ENCODE measurements at regions not wholly inside any gene's neighbourhood (a gene's known extent, or its start where the extent isn't known, plus 50 kb on each side); places are given as distances from the start of the nearest gene placed in this dataset.
A peak's percentile ranks its signal among the peaks of the same experiment; 100 is the strongest.

GRCh38 chr2:7278984-7279383, 361.8 kb downstream of the RNF144A start:
- no peak overlapping the region for H4K8ac ChIP-seq (ENCODE audit: low read depth, low read length)
- no peak overlapping the region for H3K9ac ChIP-seq (ENCODE audit: low read depth, low read length, poor library complexity)
- no peak overlapping the region for H3K4me2 ChIP-seq (ENCODE audit: insufficient read depth, low read length, poor library complexity, severe bottlenecking)
- H3K36me3 ChIP-seq (replicated peaks in 1 of 2; ENCODE audit: control insufficient read depth in 2 of 2, insufficient read depth in 2 of 2, low read length in 2 of 2), result no peaks in the 10 kb centered on the region
- no peak overlapping the region for H3K23ac ChIP-seq (ENCODE audit: low read depth, low read length, poor library complexity)
- no peaks in the 10 kb centered on the region for H3K9me3 ChIP-seq (replicated peaks in 1 of 2; ENCODE audit: control insufficient read depth in 2 of 2, insufficient read depth in 1 of 2, low read depth in 1 of 2, low read length in 2 of 2)
- H3K4ac ChIP-seq (ENCODE audit: low read length), result no peak overlapping the region
- H2AFZ ChIP-seq (ENCODE audit: low read length), result no peak overlapping the region
- H2BK15ac ChIP-seq (ENCODE audit: low read length), result no peak overlapping the region
- no peak overlapping the region for H3K18ac ChIP-seq (ENCODE audit: low read length)
- no peak overlapping the region for H4K91ac ChIP-seq (ENCODE audit: low read depth, low read length, poor library complexity)
- no peak overlapping the region for H2BK120ac ChIP-seq (ENCODE audit: low read depth, low read length)
- H2BK5ac ChIP-seq (ENCODE audit: low read length), result no peak overlapping the region
- no peak for DNase-seq (ENCODE audit: low spot score)
- H3K14ac ChIP-seq (ENCODE audit: low read length), result no peak overlapping the region
- H3K4me3 ChIP-seq (ENCODE audit: low read length in 2 of 2), result no peak overlapping the region
- no peaks in the 10 kb centered on the region for H3K79me1 ChIP-seq (ENCODE audit: low read depth, low read length)
- peaks cover 3 to 6% of the 10 kb centered on the region in 2 donors for H3K4me1 ChIP-seq (ENCODE audit: control insufficient read depth in 2 of 2, insufficient read depth in 1 of 2, low read depth in 1 of 2, low read length in 2 of 2)
- no peak overlapping the region for H3K27ac ChIP-seq (replicated peaks; ENCODE audit: low read length)
- no peaks in the 10 kb centered on the region for H3K27me3 ChIP-seq (ENCODE audit: control insufficient read depth in 3 of 3, insufficient read depth in 3 of 3, low read depth in 1 of 3, low read length in 3 of 3)
- H2AK5ac ChIP-seq (ENCODE audit: low read depth, low read length), result no peak overlapping the region
- no peak overlapping the region for H2BK12ac ChIP-seq (ENCODE audit: low read length)

GRCh38 chr2:7279421-7279949, 362.3 kb downstream of the RNF144A start:
- Histone ChIP-seq H3K36me3 (replicated peaks in 1 of 2; ENCODE audit: control insufficient read depth in 2 of 2, insufficient read depth in 2 of 2, low read length in 2 of 2) (no peaks in the 10 kb centered on the region), H3K23ac (ENCODE audit: low read depth, low read length, poor library complexity) (no peak overlapping the region), H3K9me3 (replicated peaks in 1 of 2; ENCODE audit: control insufficient read depth in 2 of 2, insufficient read depth in 1 of 2, low read depth in 1 of 2, low read length in 2 of 2) (no peaks in the 10 kb centered on the region), H2BK12ac (ENCODE audit: low read length) (no peak overlapping the region), H2AFZ (ENCODE audit: low read length) (no peak overlapping the region), H3K18ac (ENCODE audit: low read length) (no peak overlapping the region), H4K91ac (ENCODE audit: low read depth, low read length, poor library complexity) (no peak overlapping the region), H2BK15ac (ENCODE audit: low read length) (no peak overlapping the region), H3K9ac (ENCODE audit: low read depth, low read length, poor library complexity) (no peak overlapping the region), H3K4ac (ENCODE audit: low read length) (no peak overlapping the region), H2BK120ac (ENCODE audit: low read depth, low read length) (no peak overlapping the region), H3K4me2 (ENCODE audit: insufficient read depth, low read length, poor library complexity, severe bottlenecking) (no peak overlapping the region), H3K79me1 (ENCODE audit: low read depth, low read length) (no peaks in the 10 kb centered on the region), H4K8ac (ENCODE audit: low read depth, low read length) (no peak overlapping the region), H3K27me3 (ENCODE audit: control insufficient read depth in 3 of 3, insufficient read depth in 3 of 3, low read depth in 1 of 3, low read length in 3 of 3) (no peaks in the 10 kb centered on the region), H3K27ac (replicated peaks; ENCODE audit: low read length) (no peak overlapping the region), H3K4me1 (ENCODE audit: control insufficient read depth in 2 of 2, insufficient read depth in 1 of 2, low read depth in 1 of 2, low read length in 2 of 2) (peaks cover 3 to 6% of the 10 kb centered on the region in 2 donors), H3K4me3 (ENCODE audit: low read length in 2 of 2) (no peak overlapping the region), H2BK5ac (ENCODE audit: low read length) (no peak overlapping the region), H3K14ac (ENCODE audit: low read length) (no peak overlapping the region), H2AK5ac (ENCODE audit: low read depth, low read length) (no peak overlapping the region)
- no peak for DNase-seq (ENCODE audit: low spot score)
- WGBS, 2 donors (ENCODE audit: extremely low coverage in 2 of 2, insufficient read length in 2 of 2, insufficient replicate concordance in 1 of 2), result no CpG with 5 or more reads among the region's 7 CpGs

GRCh38 chr2:7280790-7281189, 363.6 kb downstream of the RNF144A start:
- H2BK120ac ChIP-seq (ENCODE audit: low read depth, low read length), result no peak overlapping the region
- H3K4me2 ChIP-seq (ENCODE audit: insufficient read depth, low read length, poor library complexity, severe bottlenecking), result no peak overlapping the region
- H2AK5ac ChIP-seq (ENCODE audit: low read depth, low read length), result no peak overlapping the region
- no peak overlapping the region for H3K23ac ChIP-seq (ENCODE audit: low read depth, low read length, poor library complexity)
- no CpG with 5 or more reads among the region's 3 CpGs for WGBS, 2 donors (ENCODE audit: extremely low coverage in 2 of 2, insufficient read length in 2 of 2, insufficient replicate concordance in 1 of 2)
- H3K27me3 ChIP-seq (ENCODE audit: control insufficient read depth in 3 of 3, insufficient read depth in 3 of 3, low read depth in 1 of 3, low read length in 3 of 3), result no peaks in the 10 kb centered on the region
- no peak overlapping the region for H3K4me3 ChIP-seq (ENCODE audit: low read length in 2 of 2)
- H2AFZ ChIP-seq (ENCODE audit: low read length), result no peak overlapping the region
- H3K4ac ChIP-seq (ENCODE audit: low read length), result no peak overlapping the region
- peaks cover 3 to 10% of the 10 kb centered on the region in 2 donors for H3K4me1 ChIP-seq (ENCODE audit: control insufficient read depth in 2 of 2, insufficient read depth in 1 of 2, low read depth in 1 of 2, low read length in 2 of 2)
- H3K14ac ChIP-seq (ENCODE audit: low read length), result no peak overlapping the region
- no peak for DNase-seq (ENCODE audit: low spot score)
- H2BK12ac ChIP-seq (ENCODE audit: low read length), result no peak overlapping the region
- no peak overlapping the region for H2BK5ac ChIP-seq (ENCODE audit: low read length)
- no peak overlapping the region for H4K91ac ChIP-seq (ENCODE audit: low read depth, low read length, poor library complexity)
- no peaks in the 10 kb centered on the region for H3K79me1 ChIP-seq (ENCODE audit: low read depth, low read length)
- H2BK15ac ChIP-seq (ENCODE audit: low read length), result no peak overlapping the region
- H3K36me3 ChIP-seq (replicated peaks in 1 of 2; ENCODE audit: control insufficient read depth in 2 of 2, insufficient read depth in 2 of 2, low read length in 2 of 2), result no peaks in the 10 kb centered on the region
- H3K18ac ChIP-seq (ENCODE audit: low read length), result no peak overlapping the region
- H3K9ac ChIP-seq (ENCODE audit: low read depth, low read length, poor library complexity), result no peak overlapping the region
- no peak overlapping the region for H4K8ac ChIP-seq (ENCODE audit: low read depth, low read length)
- H3K9me3 ChIP-seq (replicated peaks in 1 of 2; ENCODE audit: control insufficient read depth in 2 of 2, insufficient read depth in 1 of 2, low read depth in 1 of 2, low read length in 2 of 2), result no peaks in the 10 kb centered on the region
- no peak overlapping the region for H3K27ac ChIP-seq (replicated peaks; ENCODE audit: low read length)

- no CpG with 5 or more reads among the region's 9 CpGs for WGBS, 2 donors (ENCODE audit: extremely low coverage in 2 of 2, insufficient read length in 2 of 2, insufficient replicate concordance in 1 of 2)
- H2BK120ac ChIP-seq (ENCODE audit: low read depth, low read length), result no peak overlapping the region
- H3K36me3 ChIP-seq (replicated peaks in 1 of 2; ENCODE audit: control insufficient read depth in 2 of 2, insufficient read depth in 2 of 2, low read length in 2 of 2), result no peaks in the 10 kb centered on the region
- no peak overlapping the region for H2BK12ac ChIP-seq (ENCODE audit: low read length)
- no peak overlapping the region for H3K9ac ChIP-seq (ENCODE audit: low read depth, low read length, poor library complexity)
- H3K4me2 ChIP-seq (ENCODE audit: insufficient read depth, low read length, poor library complexity, severe bottlenecking), result no peak overlapping the region
- H2AK5ac ChIP-seq (ENCODE audit: low read depth, low read length), result no peak overlapping the region
- H3K9me3 ChIP-seq (replicated peaks in 1 of 2; ENCODE audit: control insufficient read depth in 2 of 2, insufficient read depth in 1 of 2, low read depth in 1 of 2, low read length in 2 of 2), result no peaks in the 10 kb centered on the region
- DNase-seq (ENCODE audit: low spot score), result no peak
- H3K27ac ChIP-seq (replicated peaks; ENCODE audit: low read length), result no peak overlapping the region
- H2AFZ ChIP-seq (ENCODE audit: low read length), result no peak overlapping the region
- H3K23ac ChIP-seq (ENCODE audit: low read depth, low read length, poor library complexity), result no peak overlapping the region
- no peak overlapping the region for H3K4me3 ChIP-seq (ENCODE audit: low read length in 2 of 2)
- no peak overlapping the region for H4K8ac ChIP-seq (ENCODE audit: low read depth, low read length)
- peak overlapping the region; percentile 31 for H3K18ac ChIP-seq (ENCODE audit: low read length)
- H3K27me3 ChIP-seq (ENCODE audit: control insufficient read depth in 3 of 3, insufficient read depth in 3 of 3, low read depth in 1 of 3, low read length in 3 of 3), result no peaks in the 10 kb centered on the region
- H3K14ac ChIP-seq (ENCODE audit: low read length), result no peak overlapping the region
- no peaks in the 10 kb centered on the region for H3K79me1 ChIP-seq (ENCODE audit: low read depth, low read length)
- H3K4ac ChIP-seq (ENCODE audit: low read length), result no peak overlapping the region
- no peak overlapping the region for H2BK5ac ChIP-seq (ENCODE audit: low read length)
- H2BK15ac ChIP-seq (ENCODE audit: low read length), result no peak overlapping the region
- no peak overlapping the region for H4K91ac ChIP-seq (ENCODE audit: low read depth, low read length, poor library complexity)
- H3K4me1 ChIP-seq (ENCODE audit: control insufficient read depth in 2 of 2, insufficient read depth in 1 of 2, low read depth in 1 of 2, low read length in 2 of 2), result peaks cover 3 to 10% of the 10 kb centered on the region in 2 donors
Observed at GRCh38 chr2:7281231-7282201, 364.3 kb downstream of the RNF144A start.

Measured in neuronal stem cell (in vitro differentiated cells).